Fibroblast of the aortic adventitia (primary cell): ENCODE measurements at regions not wholly inside any gene's neighbourhood (a gene's known extent, or its start where the extent isn't known, plus 50 kb on each side); places are given as distances from the start of the nearest gene placed in this dataset.

Experiments
- DNase-seq: peaks from one replicate; pipeline ENCODE4 v3.0.0-alpha.2; 2010; ENCODE audit warnings: low read depth
- H3K4me3 ChIP-seq: 2 replicates; pipeline ENCODE4 v1.5.1; 2011; ENCODE audit warnings: low read depth, mild to moderate bottlenecking, control low read depth, low read length, moderate library complexity
- CTCF ChIP-seq: IDR thresholded peaks from 2 replicates; pipeline ENCODE4 v1.5.1; 2011; ENCODE audit warnings: mild to moderate bottlenecking, low read length, control low read depth, inconsistent platforms; ENCODE audit not compliant: insufficient read depth

- no peak for TF ChIP-seq CTCF
- no peak overlapping the region for H3K4me3 ChIP-seq
- no peak for DNase-seq
Observed at GRCh38 chr7:46751471-46751870, 830.4 kb upstream of the IGFBP3 start.

- DNase-seq, result no peak
- H3K4me3 ChIP-seq, result no peak overlapping the region
- TF ChIP-seq CTCF, result no peak
Observed at GRCh38 chr7:46750321-46750865, 829.3 kb upstream of the IGFBP3 start.

- TF ChIP-seq CTCF, result no peak
- no peak for DNase-seq
- H3K4me3 ChIP-seq, result no peak overlapping the region
Observed at GRCh38 chr7:46747869-46748576, 827.0 kb upstream of the IGFBP3 start.

- DNase-seq, result no peak
- no peak overlapping the region for H3K4me3 ChIP-seq
- TF ChIP-seq CTCF, result no peak
Observed at GRCh38 chr7:46746695-46747687, 825.9 kb upstream of the IGFBP3 start.

- no peak for DNase-seq
- TF ChIP-seq CTCF, result no peak
- no peak overlapping the region for H3K4me3 ChIP-seq
Observed at GRCh38 chr7:46745707-46746090, 824.6 kb upstream of the IGFBP3 start.

- H3K4me3 ChIP-seq, result no peak overlapping the region
- no peak for DNase-seq
- TF ChIP-seq CTCF, result no peak
Observed at GRCh38 chr7:46744957-46745706, 824.1 kb upstream of the IGFBP3 start.
